Keratinocyte (primary cell): ENCODE measurements at regions not wholly inside any gene's neighbourhood (a gene's known extent, or its start where the extent isn't known, plus 50 kb on each side); places are given as distances from the start of the nearest gene placed in this dataset.

Source experiments
- DNase-seq: peaks from one replicate; pipeline ENCODE4 v3.0.0-alpha.2; 2011; ENCODE audit warnings: low read depth, missing footprints, low spot score
- FAIRE-seq: peaks from 2 replicates; lab custom pipeline; 2011; peaks lifted over from hg19 to GRCh38; lab: Jason Lieb, UNC
- H2AFZ ChIP-seq: 2 replicates; pipeline ENCODE4 v1.6.0; 2012; ENCODE audit warnings: low read length, control low read depth, inconsistent platforms; ENCODE audit not compliant: control insufficient read depth
- H3K27ac ChIP-seq: 2 replicates; pipeline ENCODE4 v1.5.1; 2011; ENCODE audit warnings: low read length; ENCODE audit not compliant: control insufficient read depth, insufficient read depth
- H3K27me3 ChIP-seq: 3 replicates; pipeline ENCODE4 v1.6.0; 2011; ENCODE audit warnings: low read length; ENCODE audit not compliant: control insufficient read depth, insufficient read depth; ENCODE audit errors: extremely low read depth
- H3K36me3 ChIP-seq, 2 experiments: 2 replicates in 1 of 2; 3 replicates in 1 of 2; pipeline ENCODE4 v1.5.1; 2011; ENCODE audit warnings: low read length in 2 of 2, mild to moderate bottlenecking in 1 of 2; ENCODE audit not compliant: control insufficient read depth in 2 of 2, insufficient read depth in 2 of 2; ENCODE audit errors: extremely low read depth in 1 of 2
- H3K4me1 ChIP-seq: 3 replicates; pipeline ENCODE4 v1.5.1; 2011; ENCODE audit warnings: low read length; ENCODE audit not compliant: control insufficient read depth, insufficient read depth; ENCODE audit errors: extremely low read depth
- H3K4me2 ChIP-seq: 3 replicates; pipeline ENCODE4 v1.6.0; 2011; ENCODE audit warnings: low read depth, low read length; ENCODE audit not compliant: control insufficient read depth, insufficient read depth; ENCODE audit errors: extremely low read depth
- H3K4me3 ChIP-seq, 3 experiments: fragments of 200-600 bp in 1 of 3; sonication (generic) in 1 of 3; 2 replicates in 2 of 3; 3 replicates in 1 of 3; pipeline ENCODE4 v1.5.1; 2011 to 2016; ENCODE audit warnings: low read length in 3 of 3, mild to moderate bottlenecking in 3 of 3, control low read depth in 2 of 3, inconsistent platforms in 1 of 3, low read depth in 1 of 3, mixed read lengths in 1 of 3, mixed run types in 1 of 3, moderate library complexity in 1 of 3; ENCODE audit not compliant: control insufficient read depth in 2 of 3, insufficient read depth in 2 of 3; ENCODE audit errors: extremely low read depth in 1 of 3
- H3K79me2 ChIP-seq: 2 replicates; pipeline ENCODE4 v1.6.0; 2012; ENCODE audit warnings: low read length; ENCODE audit not compliant: control insufficient read depth, insufficient read depth
- H3K9ac ChIP-seq: 3 replicates; pipeline ENCODE4 v1.6.0; 2011; ENCODE audit warnings: low read length; ENCODE audit not compliant: control insufficient read depth, insufficient read depth; ENCODE audit errors: extremely low read depth
- H3K9me1 ChIP-seq: 3 replicates; pipeline ENCODE4 v1.6.0; 2011; ENCODE audit warnings: low read length; ENCODE audit not compliant: control insufficient read depth, insufficient read depth; ENCODE audit errors: extremely low read depth
- H3K9me3 ChIP-seq: 2 replicates; pipeline ENCODE4 v1.5.1; 2012; ENCODE audit warnings: low read depth, low read length; ENCODE audit not compliant: control insufficient read depth
- H4K20me1 ChIP-seq: 3 replicates; pipeline ENCODE4 v1.6.0; 2011; ENCODE audit warnings: low read length; ENCODE audit not compliant: control insufficient read depth, insufficient read depth; ENCODE audit errors: extremely low read depth
- EZH2 ChIP-seq: IDR thresholded peaks from one replicate; pipeline ENCODE4 v1.6.1; 2012; ENCODE audit warnings: inconsistent platforms, mild to moderate bottlenecking, low read length, moderate library complexity
- dilution Hi-C: fragments of 300-500 bp; cut with MboI; formaldehyde crosslinking; loops from one replicate; pipeline ENCODE4 v1.7.0; 2020; ENCODE audit warnings: low sequenced_read_pairs; ENCODE audit not compliant: extremely low pct_ligation_motif_present
- TF ChIP-seq, protein P1 (sequence below), 3 experiments: IDR thresholded peaks in 1 of 3; conservative IDR thresholded peaks in 1 of 3; optimal IDR thresholded peaks in 1 of 3; 2 replicates in 2 of 3; 3 replicates in 1 of 3; pipeline versions ENCODE3 to v1.5.1; 2011; ENCODE audit warnings: low read length in 3 of 3, mild to moderate bottlenecking in 3 of 3, moderate library complexity in 2 of 3, control low read depth in 1 of 3, inconsistent platforms in 1 of 3; ENCODE audit not compliant: insufficient read depth in 2 of 3; ENCODE audit errors: extremely low read depth in 1 of 3

DNA sequence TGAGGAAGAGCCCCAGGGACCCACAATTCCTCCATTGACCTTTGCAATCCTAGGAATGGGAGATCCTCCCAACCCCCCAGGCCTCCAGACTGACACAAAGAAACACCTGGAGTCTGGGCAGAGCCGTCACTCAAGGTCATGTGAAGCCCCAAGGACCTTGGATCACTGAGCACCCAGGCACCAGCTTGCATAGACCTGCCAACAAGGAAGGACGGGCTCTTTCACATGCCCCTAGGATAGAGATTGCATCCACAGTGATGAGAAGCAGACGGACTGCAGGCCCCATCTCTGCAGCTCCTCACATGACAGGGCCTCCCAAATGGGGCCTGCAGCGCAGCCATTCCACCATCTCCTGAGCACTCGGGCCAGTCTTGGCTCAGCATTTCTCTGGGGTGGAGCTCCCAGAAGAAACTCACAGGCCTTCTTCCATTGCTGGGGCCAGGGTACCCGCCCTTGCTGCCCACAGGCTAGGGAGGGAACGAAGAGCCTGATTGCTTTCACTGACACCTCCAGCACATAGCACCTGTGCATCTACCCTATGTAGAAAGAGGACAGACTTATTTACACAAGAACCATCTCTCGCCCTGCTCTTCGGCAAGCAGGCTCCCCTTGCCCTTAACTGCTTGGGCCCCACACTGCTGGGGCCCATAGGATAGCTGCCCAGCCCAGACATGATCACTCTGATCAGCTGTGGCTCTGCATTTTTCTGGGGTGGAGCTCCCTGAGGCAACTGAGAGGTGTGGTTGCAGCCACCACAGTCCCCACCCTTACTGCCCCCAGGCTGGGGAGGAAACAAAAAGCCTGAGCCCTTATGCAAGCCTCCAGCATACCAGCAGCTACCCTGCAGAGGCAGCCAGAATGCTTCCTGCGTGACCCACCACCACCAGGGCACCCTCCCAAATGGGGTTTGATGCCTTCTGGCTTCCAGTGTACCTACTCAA is 185.7 kb upstream of the ZCCHC13 start:
- Histone ChIP-seq H3K79me2 (no peaks in the 10 kb centered on the region), H3K27ac (no peak overlapping the region), H2AFZ (no peak overlapping the region), H3K9me3 (no peaks in the 10 kb centered on the region), H4K20me1 (no peaks in the 10 kb centered on the region), H3K9me1 (no peaks in the 10 kb centered on the region), H3K4me2 (peak overlapping the region; percentile 0), H3K4me3 (no peak overlapping the region), H3K36me3 (no peaks in the 10 kb centered on the region), H3K4me1 (peaks cover 10% of the 10 kb centered on the region), H3K27me3 (no peaks in the 10 kb centered on the region), H3K9ac (no peak overlapping the region)
- dilution Hi-C loops = no loop called here
- FAIRE-seq (no peak), DNase-seq (peak; percentile 60)
- no peak for TF ChIP-seq EZH2
- TF ChIP-seq, protein P1, sequence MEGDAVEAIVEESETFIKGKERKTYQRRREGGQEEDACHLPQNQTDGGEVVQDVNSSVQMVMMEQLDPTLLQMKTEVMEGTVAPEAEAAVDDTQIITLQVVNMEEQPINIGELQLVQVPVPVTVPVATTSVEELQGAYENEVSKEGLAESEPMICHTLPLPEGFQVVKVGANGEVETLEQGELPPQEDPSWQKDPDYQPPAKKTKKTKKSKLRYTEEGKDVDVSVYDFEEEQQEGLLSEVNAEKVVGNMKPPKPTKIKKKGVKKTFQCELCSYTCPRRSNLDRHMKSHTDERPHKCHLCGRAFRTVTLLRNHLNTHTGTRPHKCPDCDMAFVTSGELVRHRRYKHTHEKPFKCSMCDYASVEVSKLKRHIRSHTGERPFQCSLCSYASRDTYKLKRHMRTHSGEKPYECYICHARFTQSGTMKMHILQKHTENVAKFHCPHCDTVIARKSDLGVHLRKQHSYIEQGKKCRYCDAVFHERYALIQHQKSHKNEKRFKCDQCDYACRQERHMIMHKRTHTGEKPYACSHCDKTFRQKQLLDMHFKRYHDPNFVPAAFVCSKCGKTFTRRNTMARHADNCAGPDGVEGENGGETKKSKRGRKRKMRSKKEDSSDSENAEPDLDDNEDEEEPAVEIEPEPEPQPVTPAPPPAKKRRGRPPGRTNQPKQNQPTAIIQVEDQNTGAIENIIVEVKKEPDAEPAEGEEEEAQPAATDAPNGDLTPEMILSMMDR (optimal IDR thresholded peaks at IDR 0.05 in 1 of 3, IDR thresholded peaks at IDR 0.05 in 1 of 3, conservative IDR thresholded peaks at IDR 0.05 in 1 of 3; ENCODE audit: extremely low read depth in 1 of 3, insufficient read depth in 2 of 3, low read length in 3 of 3) = no peak

DNA sequence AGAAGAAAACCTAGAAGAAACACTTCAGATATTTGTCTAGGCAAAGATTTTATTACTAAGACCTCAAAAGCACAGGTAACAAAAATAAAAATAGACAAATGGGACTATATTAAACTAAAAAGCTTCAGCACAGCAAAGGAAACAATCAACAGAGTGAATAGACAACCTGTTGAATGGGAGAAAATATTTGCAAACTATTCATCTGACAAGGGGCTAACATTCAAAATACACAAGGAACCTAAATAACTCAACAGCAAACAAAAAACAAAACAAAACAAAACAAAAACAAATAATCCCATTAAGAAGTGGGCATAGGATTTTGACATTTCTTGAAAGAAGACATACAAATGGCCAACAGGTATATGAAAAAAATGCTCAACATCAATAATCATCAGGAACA is 192.7 kb upstream of the ZCCHC13 start:
- FAIRE-seq = no peak

More for the DNA sequence above, 192.7 kb upstream of the ZCCHC13 start:
- no peak overlapping the region for H3K4me2 ChIP-seq
- H3K36me3 ChIP-seq = no peaks in the 10 kb centered on the region
- H3K9me1 ChIP-seq = no peaks in the 10 kb centered on the region
- no peak overlapping the region for H3K27ac ChIP-seq
- H3K9me3 ChIP-seq = no peaks in the 10 kb centered on the region
- no peaks in the 10 kb centered on the region for H3K4me1 ChIP-seq
- no peak overlapping the region for H2AFZ ChIP-seq
- no peaks in the 10 kb centered on the region for H3K27me3 ChIP-seq
- dilution Hi-C loops = no loop called here
- TF ChIP-seq, protein P1 (optimal IDR thresholded peaks at IDR 0.05 in 1 of 3, IDR thresholded peaks at IDR 0.05 in 1 of 3, conservative IDR thresholded peaks at IDR 0.05 in 1 of 3; ENCODE audit: extremely low read depth in 1 of 3, insufficient read depth in 2 of 3, low read length in 3 of 3) = no peak
- no peak for TF ChIP-seq EZH2
- H3K79me2 ChIP-seq = no peaks in the 10 kb centered on the region
- H3K9ac ChIP-seq = no peak overlapping the region
- H4K20me1 ChIP-seq = no peaks in the 10 kb centered on the region
- H3K4me3 ChIP-seq = no peak overlapping the region
- DNase-seq = no peak
